ENCODE measurements at regions not wholly inside any gene's neighbourhood (a gene's known extent, or its start where the extent isn't known, plus 50 kb on each side); places are given as distances from the start of the nearest gene placed in this dataset.

- TF ChIP-seq POLR2AphosphoS5 (IDR thresholded peaks at IDR 0.05; ENCODE audit: low read depth) (no peak), GABPA (IDR thresholded peaks at IDR 0.05; ENCODE audit: low read depth) (no peak), REST (IDR thresholded peaks at IDR 0.05; ENCODE audit: insufficient replicate concordance, low read depth) (no peak), SPI1 (IDR thresholded peaks at IDR 0.05; ENCODE audit: borderline replicate concordance, low read depth) (no peak), CTCF (IDR thresholded peaks at IDR 0.05; ENCODE audit: insufficient read depth, low read length) (no peak)
- Histone ChIP-seq H3K4me3 (replicated peaks; ENCODE audit: insufficient read depth, low read length) (no peak overlapping the region), H3K27me3 (ENCODE audit: insufficient read depth, poor library complexity, severe bottlenecking) (no peaks in the 10 kb centered on the region), H3K27ac (replicated peaks) (no peak overlapping the region)
- no peak for DNase-seq (ENCODE audit: low read depth in 1 of 2, low spot score in 1 of 2)
Measured at GRCh38 chr21:38955495-38955894, 149.8 kb downstream of the ETS2 start.

- Histone ChIP-seq H3K27me3 (ENCODE audit: insufficient read depth, poor library complexity, severe bottlenecking) (no peaks in the 10 kb centered on the region), H3K4me3 (replicated peaks; ENCODE audit: insufficient read depth, low read length) (no peak overlapping the region), H3K27ac (replicated peaks) (no peak overlapping the region)
- no peak for DNase-seq (ENCODE audit: low read depth in 1 of 2, low spot score in 1 of 2)
- TF ChIP-seq REST (IDR thresholded peaks at IDR 0.05; ENCODE audit: insufficient replicate concordance, low read depth) = no peak
Measured at GRCh38 chr21:38954588-38955004, 148.9 kb downstream of the ETS2 start.

GRCh38 chr21:38953516-38953915, 147.8 kb downstream of the ETS2 start:
- Histone ChIP-seq H3K4me3 (replicated peaks; ENCODE audit: insufficient read depth, low read length) (no peak overlapping the region), H3K27me3 (ENCODE audit: insufficient read depth, poor library complexity, severe bottlenecking) (no peaks in the 10 kb centered on the region), H3K27ac (replicated peaks) (no peak overlapping the region)
- DNase-seq (ENCODE audit: low read depth in 1 of 2, low spot score in 1 of 2) = no peak
- TF ChIP-seq CTCF (IDR thresholded peaks at IDR 0.05; ENCODE audit: insufficient read depth, low read length) (no peak), REST (IDR thresholded peaks at IDR 0.05; ENCODE audit: insufficient replicate concordance, low read depth) (no peak)

GRCh38 chr21:38952890-38953289, 147.2 kb downstream of the ETS2 start:
- DNase-seq (ENCODE audit: low read depth in 1 of 2, low spot score in 1 of 2) = no peak
- Histone ChIP-seq H3K27ac (replicated peaks) (no peak overlapping the region), H3K27me3 (ENCODE audit: insufficient read depth, poor library complexity, severe bottlenecking) (no peaks in the 10 kb centered on the region), H3K4me3 (replicated peaks; ENCODE audit: insufficient read depth, low read length) (no peak overlapping the region)
- TF ChIP-seq REST (IDR thresholded peaks at IDR 0.05; ENCODE audit: insufficient replicate concordance, low read depth) = no peak
- no peak for TF ChIP-seq POLR2AphosphoS5 (IDR thresholded peaks at IDR 0.05; ENCODE audit: low read depth)
- TF ChIP-seq GABPA (IDR thresholded peaks at IDR 0.05; ENCODE audit: low read depth) = no peak
- TF ChIP-seq SPI1 (IDR thresholded peaks at IDR 0.05; ENCODE audit: borderline replicate concordance, low read depth) = no peak
- no peak for TF ChIP-seq CTCF (IDR thresholded peaks at IDR 0.05; ENCODE audit: insufficient read depth, low read length)

All from HL-60 (cell line).